Eye (tissue), 1 donor: ENCODE measurements at regions not wholly inside any gene's neighbourhood (a gene's known extent, or its start where the extent isn't known, plus 50 kb on each side); places are given as distances from the start of the nearest gene placed in this dataset.
A peak's percentile ranks its signal among the peaks of the same experiment; 100 is the strongest.

Source experiments
- DNase-seq: peaks from one replicate; pipeline ENCODE4 v3.0.0-alpha.2; 2015

- DNase-seq = no peak
Observed at GRCh38 chr20:56175884-56176283, 72.6 kb upstream of the MC3R start.

- no peak for DNase-seq
Observed at GRCh38 chr20:56178219-56178618, 70.3 kb upstream of the MC3R start.

GRCh38 chr20:56179051-56179450, 69.5 kb upstream of the MC3R start:
- no peak for DNase-seq

DNA sequence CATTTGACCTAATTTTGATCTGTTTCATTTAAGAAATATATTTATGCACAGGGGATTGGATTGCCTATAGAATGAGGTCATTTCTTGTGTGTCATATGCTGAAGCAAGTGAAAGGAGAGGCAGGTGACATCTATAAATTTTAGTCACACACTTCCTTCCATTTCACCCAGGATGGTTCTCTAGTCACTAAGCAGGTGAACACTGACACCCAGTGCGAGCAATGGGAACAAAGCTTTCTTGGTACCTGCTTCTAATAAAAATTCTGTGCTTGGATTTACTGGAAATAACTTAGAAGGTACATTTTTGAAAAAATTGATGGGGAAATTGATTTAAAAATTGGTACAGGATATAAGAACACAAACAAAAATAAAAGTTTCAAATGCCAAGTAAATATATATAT, 66.9 kb upstream of the MC3R start:
- DNase-seq = peak; percentile 29

DNA sequence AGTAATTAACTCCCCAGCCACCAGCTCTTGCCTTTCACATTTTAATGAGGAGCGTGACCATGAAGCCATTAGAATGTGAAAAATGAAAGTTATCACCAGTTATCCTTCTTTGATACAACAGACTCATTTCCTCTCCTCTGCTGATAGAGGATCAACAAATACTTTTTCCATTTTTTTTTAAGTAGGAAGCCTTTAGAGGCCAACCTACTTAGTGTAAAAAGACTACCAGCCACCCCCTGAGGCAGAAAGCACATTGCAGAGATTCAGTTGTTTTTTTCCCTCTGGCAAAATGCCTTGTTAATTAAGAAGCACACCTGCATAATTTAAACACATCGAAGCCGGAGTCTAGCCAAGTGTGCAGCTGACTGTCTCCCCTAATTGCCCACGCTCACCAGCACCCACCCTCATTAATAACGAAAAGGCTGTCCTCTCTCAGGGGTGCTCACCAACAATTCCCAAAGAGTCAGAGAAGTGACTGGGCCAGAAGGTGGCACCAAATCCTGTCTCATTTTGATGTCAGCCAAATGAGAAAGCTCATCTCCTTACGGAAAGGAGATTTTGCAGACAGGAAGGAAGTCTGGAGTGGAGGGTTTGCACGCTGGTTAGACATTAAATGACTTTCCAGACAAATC, 60.9 kb upstream of the MC3R start:
- DNase-seq = peak; percentile 70

GRCh38 chr20:56194042-56194441, 54.5 kb upstream of the MC3R start:
- no peak for DNase-seq

- no peak for DNase-seq
Observed at GRCh38 chr20:56195946-56196345, 52.6 kb upstream of the MC3R start.
